ENCODE measurements at regions not wholly inside any gene's neighbourhood (a gene's known extent, or its start where the extent isn't known, plus 50 kb on each side); places are given as distances from the start of the nearest gene placed in this dataset.

DNA sequence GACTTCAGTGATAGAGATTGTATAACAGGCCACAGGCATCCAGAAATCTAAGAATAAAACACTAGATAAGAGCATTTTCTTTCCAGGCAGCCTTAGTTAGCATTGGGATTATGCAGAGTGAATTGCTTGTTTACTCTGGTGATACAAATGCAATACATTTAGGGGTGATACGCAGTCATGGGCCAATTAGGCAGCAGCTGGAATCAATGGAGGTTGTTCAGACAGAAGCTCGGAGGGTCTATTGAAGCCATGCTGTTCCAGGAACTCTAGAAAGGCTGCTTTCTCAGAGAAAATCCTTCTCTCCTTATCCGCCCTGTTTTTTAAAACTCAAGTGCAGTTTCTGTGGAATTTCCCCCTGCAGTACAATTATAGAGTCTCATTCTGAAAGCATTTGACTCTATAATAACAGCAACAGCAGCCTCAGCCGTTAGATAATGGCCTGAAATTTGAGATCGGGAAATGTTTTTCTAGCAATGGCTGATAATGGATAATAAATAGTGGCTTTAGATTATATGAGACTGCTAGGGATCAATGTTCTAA, 364.3 kb upstream of the HS3ST5 start:
- Histone ChIP-seq H3K9me3 (replicated peaks; ENCODE audit: control insufficient read depth, insufficient read depth, low read length) (no peaks in the 10 kb centered on the region), H3K27ac (ENCODE audit: control insufficient read depth, insufficient read depth) (no peak overlapping the region), H3K79me2 (ENCODE audit: control insufficient read depth, insufficient read depth, low read length) (no peaks in the 10 kb centered on the region), H3K4me2 (ENCODE audit: control insufficient read depth, insufficient read depth) (no peak overlapping the region), H3K4me1 (ENCODE audit: control insufficient read depth, insufficient read depth, low read length) (no peaks in the 10 kb centered on the region), H3K36me3 (ENCODE audit: control insufficient read depth in 2 of 2, insufficient read depth in 2 of 2, low read length in 1 of 2) (no peaks in the 10 kb centered on the region), H3K27me3 (replicated peaks in 1 of 2; ENCODE audit: control insufficient read depth in 2 of 2, insufficient read depth in 2 of 2, low read length in 1 of 2) (no peaks in the 10 kb centered on the region), H2AFZ (ENCODE audit: control insufficient read depth, low read depth, low read length) (no peak overlapping the region), H4K20me1 (ENCODE audit: control insufficient read depth, insufficient read depth) (no peaks in the 10 kb centered on the region), H3K4me3 (no peak overlapping the region), H3K9ac (ENCODE audit: control insufficient read depth, insufficient read depth, low read length) (no peak overlapping the region)
- intact Hi-C loops (cut with micrococcal nuclease; ENCODE audit: unreplicated experiment), result no loop called here
- WGBS (ENCODE audit: insufficient coverage, insufficient replicate concordance, low lambda C conversion rate, missing lambda C conversion rate), result 39% methylated on average over 5 of the region's 5 CpGs
- ChIA-PET RAD21 (ENCODE audit: unreplicated experiment) (no interaction called here), SMC1A (ENCODE audit: uncharacterized antibody, unreplicated experiment) (interaction anchor here (1.1 kb wide), 1 partner anchor 79 kb away, joined by 4 read pairs; no protein-coding TSS in a partner anchor), POLR2A (no interaction called here), CTCF (no interaction called here)
- DNase-seq (ENCODE audit: low read depth, low spot score) (no peak), ATAC-seq (no peak), FAIRE-seq (no peak)
- no TSS peak for BruUV-seq (replicated peaks)
- in situ Hi-C loops (cut with MboI), result no loop called here
- TF ChIP-seq, protein P1, sequence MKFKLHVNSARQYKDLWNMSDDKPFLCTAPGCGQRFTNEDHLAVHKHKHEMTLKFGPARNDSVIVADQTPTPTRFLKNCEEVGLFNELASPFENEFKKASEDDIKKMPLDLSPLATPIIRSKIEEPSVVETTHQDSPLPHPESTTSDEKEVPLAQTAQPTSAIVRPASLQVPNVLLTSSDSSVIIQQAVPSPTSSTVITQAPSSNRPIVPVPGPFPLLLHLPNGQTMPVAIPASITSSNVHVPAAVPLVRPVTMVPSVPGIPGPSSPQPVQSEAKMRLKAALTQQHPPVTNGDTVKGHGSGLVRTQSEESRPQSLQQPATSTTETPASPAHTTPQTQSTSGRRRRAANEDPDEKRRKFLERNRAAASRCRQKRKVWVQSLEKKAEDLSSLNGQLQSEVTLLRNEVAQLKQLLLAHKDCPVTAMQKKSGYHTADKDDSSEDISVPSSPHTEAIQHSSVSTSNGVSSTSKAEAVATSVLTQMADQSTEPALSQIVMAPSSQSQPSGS (IDR thresholded peaks at IDR 0.05; ENCODE audit: low read length), result no peak
- no peak for TF ChIP-seq POLR2A (IDR thresholded peaks at IDR 0.05; ENCODE audit: low read depth, low read length)
- TF ChIP-seq YY1 (IDR thresholded peaks at IDR 0.05; ENCODE audit: low read depth, low read length), result no peak
- no peak for TF ChIP-seq CBX5 (IDR thresholded peaks at IDR 0.05; ENCODE audit: low read depth)
- no peak for TF ChIP-seq SKIL (IDR thresholded peaks at IDR 0.05; ENCODE audit: low read depth, poor library complexity, severe bottlenecking)
- TF ChIP-seq MLLT1 (IDR thresholded peaks at IDR 0.05), result no peak
- no peak for TF ChIP-seq NR2F1 (conservative IDR thresholded peaks at IDR 0.05)
- TF ChIP-seq MYB (IDR thresholded peaks at IDR 0.05; ENCODE audit: borderline replicate concordance, low read depth, low read length), result no peak
- no peak for TF ChIP-seq NBN (IDR thresholded peaks at IDR 0.05)
- no peak for TF ChIP-seq IRF4 (IDR thresholded peaks at IDR 0.05; ENCODE audit: low read depth, low read length)
- TF ChIP-seq, protein P2, sequence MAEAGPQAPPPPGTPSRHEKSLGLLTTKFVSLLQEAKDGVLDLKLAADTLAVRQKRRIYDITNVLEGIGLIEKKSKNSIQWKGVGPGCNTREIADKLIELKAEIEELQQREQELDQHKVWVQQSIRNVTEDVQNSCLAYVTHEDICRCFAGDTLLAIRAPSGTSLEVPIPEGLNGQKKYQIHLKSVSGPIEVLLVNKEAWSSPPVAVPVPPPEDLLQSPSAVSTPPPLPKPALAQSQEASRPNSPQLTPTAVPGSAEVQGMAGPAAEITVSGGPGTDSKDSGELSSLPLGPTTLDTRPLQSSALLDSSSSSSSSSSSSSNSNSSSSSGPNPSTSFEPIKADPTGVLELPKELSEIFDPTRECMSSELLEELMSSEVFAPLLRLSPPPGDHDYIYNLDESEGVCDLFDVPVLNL (IDR thresholded peaks at IDR 0.05; ENCODE audit: low read depth, low read length), result no peak
- TF ChIP-seq KDM1A (IDR thresholded peaks at IDR 0.05; ENCODE audit: borderline replicate concordance), result no peak
- TF ChIP-seq ZNF384 (IDR thresholded peaks at IDR 0.05; ENCODE audit: borderline replicate concordance, low read depth, low read length), result no peak
- no peak for TF ChIP-seq BCLAF1 (IDR thresholded peaks at IDR 0.05)
- TF ChIP-seq HSF1 (IDR thresholded peaks at IDR 0.05; ENCODE audit: low read depth, low read length), result no peak
